GM19463 (cell line): ENCODE measurements at regions not wholly inside any gene's neighbourhood (a gene's known extent, or its start where the extent isn't known, plus 50 kb on each side); places are given as distances from the start of the nearest gene placed in this dataset.

Source experiments
- ATAC-seq: cut with Tn5 transposase; IDR thresholded peaks from one replicate; pipeline ENCODE4 v1.9.1; 2021; ENCODE audit warnings: mild to moderate bottlenecking, moderate library complexity; ENCODE audit not compliant: unreplicated experiment

- ATAC-seq = no peak
Measured at GRCh38 chr3:152095472-152095871, 173.3 kb upstream of the MBNL1 start.

- ATAC-seq = no peak
Measured at GRCh38 chr3:152096280-152096906, 172.3 kb upstream of the MBNL1 start.

GRCh38 chr3:152097120-152097519 lies 171.6 kb upstream of the MBNL1 start:
- no peak for ATAC-seq

- ATAC-seq = no peak
Measured at GRCh38 chr3:152097770-152098169, 171.0 kb upstream of the MBNL1 start.

GRCh38 chr3:152100491-152101132 lies 168.1 kb upstream of the MBNL1 start:
- peak; percentile 100 for ATAC-seq

GRCh38 chr3:152102410-152102809 lies 166.3 kb upstream of the MBNL1 start:
- ATAC-seq = no peak

- ATAC-seq = no peak
Measured at GRCh38 chr3:152103257-152103656, 165.5 kb upstream of the MBNL1 start.

GRCh38 chr3:152104847-152105415 lies 163.8 kb upstream of the MBNL1 start:
- no peak for ATAC-seq

- ATAC-seq = no peak
Measured at GRCh38 chr3:152105446-152105845, 163.3 kb upstream of the MBNL1 start.

GRCh38 chr3:152109038-152109437 lies 159.7 kb upstream of the MBNL1 start:
- no peak for ATAC-seq

GRCh38 chr3:152113413-152113812 lies 155.3 kb upstream of the MBNL1 start:
- no peak for ATAC-seq

- no peak for ATAC-seq
Measured at GRCh38 chr3:152113992-152114651, 154.6 kb upstream of the MBNL1 start.

- no peak for ATAC-seq
Measured at GRCh38 chr3:152120601-152121269, 148.0 kb upstream of the MBNL1 start.

- ATAC-seq = no peak
Measured at GRCh38 chr3:152121270-152121636, 147.5 kb upstream of the MBNL1 start.

- ATAC-seq = no peak
Measured at GRCh38 chr3:152122851-152123250, 145.9 kb upstream of the MBNL1 start.

GRCh38 chr3:152123457-152123856 lies 145.3 kb upstream of the MBNL1 start:
- ATAC-seq = no peak

GRCh38 chr3:152126260-152126659 lies 142.5 kb upstream of the MBNL1 start:
- no peak for ATAC-seq

GRCh38 chr3:152127058-152127457 lies 141.7 kb upstream of the MBNL1 start:
- peak; percentile 97 for ATAC-seq

- no peak for ATAC-seq
Measured at GRCh38 chr3:152128356-152128755, 140.4 kb upstream of the MBNL1 start.

GRCh38 chr3:152139651-152140050 lies 129.1 kb upstream of the MBNL1 start:
- ATAC-seq = no peak

- no peak for ATAC-seq
Measured at GRCh38 chr3:152146461-152146860, 122.3 kb upstream of the MBNL1 start.
